Ishikawa (cell line): ENCODE measurements at regions not wholly inside any gene's neighbourhood (a gene's known extent, or its start where the extent isn't known, plus 50 kb on each side); places are given as distances from the start of the nearest gene placed in this dataset.

Experiments used
- MAX ChIP-seq: IDR thresholded peaks from 2 replicates; pipeline ENCODE4 v1.6.1; 2012
- RAD21 ChIP-seq: IDR thresholded peaks from 2 replicates; pipeline ENCODE4 v1.6.1; 2012; ENCODE audit warnings: low read depth
- TEAD4 ChIP-seq: IDR thresholded peaks from 2 replicates; pipeline ENCODE4 v1.6.1; 2012

DNA sequence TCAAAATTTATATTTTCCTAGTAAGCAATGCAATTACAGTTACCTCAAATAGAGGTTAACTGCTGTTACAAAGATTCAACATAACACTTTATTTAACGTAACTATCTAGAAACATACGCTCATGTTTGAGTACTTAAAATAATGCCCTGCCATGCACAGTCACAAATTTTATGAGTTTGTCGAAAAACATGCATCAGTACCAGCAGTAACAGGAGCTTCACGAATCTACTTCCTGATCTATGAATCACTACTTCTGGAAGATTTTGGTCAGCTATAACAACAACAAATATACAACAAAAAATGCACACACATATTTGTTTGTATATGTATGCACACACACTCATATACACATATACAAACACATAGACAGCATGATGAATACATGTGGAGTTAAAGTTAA, 881.8 kb downstream of the FSCB start:
- TF ChIP-seq MAX: no peak
- no peak for TF ChIP-seq TEAD4
- TF ChIP-seq RAD21: no peak
